ENCODE measurements at regions not wholly inside any gene's neighbourhood (a gene's known extent, or its start where the extent isn't known, plus 50 kb on each side); places are given as distances from the start of the nearest gene placed in this dataset.

GRCh38 chr14:41349289-41349910, 257.3 kb upstream of the LRFN5 start:
- TF ChIP-seq CTCF (IDR thresholded peaks at IDR 0.05) (no peak), JUND (IDR thresholded peaks at IDR 0.05) (no peak), TAF1 (IDR thresholded peaks at IDR 0.05; ENCODE audit: borderline replicate concordance, low read depth, low read length) (no peak), FOSL2 (IDR thresholded peaks at IDR 0.05; ENCODE audit: borderline replicate concordance, low read depth) (no peak), USF2 (IDR thresholded peaks at IDR 0.05; ENCODE audit: borderline replicate concordance, low read depth, low read length) (no peak), USF1 (IDR thresholded peaks at IDR 0.05; ENCODE audit: borderline replicate concordance, low read depth) (no peak), GABPA (IDR thresholded peaks at IDR 0.05; ENCODE audit: low read depth) (no peak), EP300 (IDR thresholded peaks at IDR 0.05; ENCODE audit: borderline replicate concordance in 1 of 2, low read depth in 1 of 2, low read length in 1 of 2) (no peak), POLR2AphosphoS5 (IDR thresholded peaks at IDR 0.05; ENCODE audit: low read depth, low read length) (no peak), RFX5 (IDR thresholded peaks at IDR 0.05; ENCODE audit: low read length) (no peak), FOXJ3 (CRISPR knock-in tag; IDR thresholded peaks at IDR 0.05) (no peak), RXRA (IDR thresholded peaks at IDR 0.05; ENCODE audit: borderline replicate concordance, low read depth) (no peak)
